ENCODE measurements at regions not wholly inside any gene's neighbourhood (a gene's known extent, or its start where the extent isn't known, plus 50 kb on each side); places are given as distances from the start of the nearest gene placed in this dataset.
"Not testable (repeated sequence)": the region's sequence is repeated elsewhere in the genome, so short reads cannot be mapped to it uniquely, and the experiment has no call there.

- no peak for DNase-seq (ENCODE audit: low read depth)
Measured at GRCh38 chr2:193847130-193847529, 1652.4 kb upstream of the TMEFF2 start.

GRCh38 chr2:193845604-193846003 lies 1650.9 kb upstream of the TMEFF2 start:
- no peak for DNase-seq (ENCODE audit: low read depth)

- DNase-seq (ENCODE audit: low read depth), result no peak
Measured at GRCh38 chr2:193843675-193844074, 1648.9 kb upstream of the TMEFF2 start.

- no peak for DNase-seq (ENCODE audit: low read depth)
Measured at GRCh38 chr2:193841384-193842150, 1646.8 kb upstream of the TMEFF2 start.

- DNase-seq (ENCODE audit: low read depth), result no peak
Measured at GRCh38 chr2:193837111-193837738, 1642.5 kb upstream of the TMEFF2 start.

GRCh38 chr2:193836424-193837006 lies 1641.8 kb upstream of the TMEFF2 start:
- not testable (repeated sequence) for DNase-seq (ENCODE audit: low read depth)

- DNase-seq (ENCODE audit: low read depth), result not testable (repeated sequence)
Measured at GRCh38 chr2:193833895-193834294, 1639.2 kb upstream of the TMEFF2 start.

- DNase-seq (ENCODE audit: low read depth), result no peak
Measured at GRCh38 chr2:193824474-193824873, 1629.7 kb upstream of the TMEFF2 start.

GRCh38 chr2:193818801-193819499 lies 1624.2 kb upstream of the TMEFF2 start:
- DNase-seq (ENCODE audit: low read depth), result no peak

- DNase-seq (ENCODE audit: low read depth), result no peak
Measured at GRCh38 chr2:193816008-193816407, 1621.3 kb upstream of the TMEFF2 start.

- DNase-seq (ENCODE audit: low read depth), result no peak
Measured at GRCh38 chr2:193810533-193810932, 1615.8 kb upstream of the TMEFF2 start.

GRCh38 chr2:193808877-193809276 lies 1614.1 kb upstream of the TMEFF2 start:
- no peak for DNase-seq (ENCODE audit: low read depth)

- DNase-seq (ENCODE audit: low read depth), result no peak
Measured at GRCh38 chr2:193806088-193806774, 1611.5 kb upstream of the TMEFF2 start.

- no peak for DNase-seq (ENCODE audit: low read depth)
Measured at GRCh38 chr2:193796847-193797246, 1602.1 kb upstream of the TMEFF2 start.

- no peak for DNase-seq (ENCODE audit: low read depth)
Measured at GRCh38 chr2:193793914-193794313, 1599.2 kb upstream of the TMEFF2 start.

- DNase-seq (ENCODE audit: low read depth), result no peak
Measured at GRCh38 chr2:193783681-193784080, 1588.9 kb upstream of the TMEFF2 start.

- no peak for DNase-seq (ENCODE audit: low read depth)
Measured at GRCh38 chr2:193778293-193778692, 1583.6 kb upstream of the TMEFF2 start.

- no peak for DNase-seq (ENCODE audit: low read depth)
Measured at GRCh38 chr2:193776988-193777387, 1582.3 kb upstream of the TMEFF2 start.

GRCh38 chr2:193774166-193774565 lies 1579.4 kb upstream of the TMEFF2 start:
- no peak for DNase-seq (ENCODE audit: low read depth)

- DNase-seq (ENCODE audit: low read depth), result no peak
Measured at GRCh38 chr2:193751299-193751698, 1556.6 kb upstream of the TMEFF2 start.

- no peak for DNase-seq (ENCODE audit: low read depth)
Measured at GRCh38 chr2:193749485-193749884, 1554.8 kb upstream of the TMEFF2 start.

- DNase-seq (ENCODE audit: low read depth), result no peak
Measured at GRCh38 chr2:193743089-193743488, 1548.4 kb upstream of the TMEFF2 start.

All from activated T-cell treated with anti-CD3 and anti-CD28 coated beads for 24 hours (primary cell).